Esophagus mucosa (tissue), 1 donor: ENCODE measurements at regions not wholly inside any gene's neighbourhood (a gene's known extent, or its start where the extent isn't known, plus 50 kb on each side); places are given as distances from the start of the nearest gene placed in this dataset.
"Not testable (repeated sequence)": the region's sequence is repeated elsewhere in the genome, so short reads cannot be mapped to it uniquely, and the experiment has no call there.

ENCODE experiments used
- ATAC-seq: fragments of 200-7000 bp; cut with Tn5 transposase; one replicate; pipeline ENCODE4 v1.9.1; 2020
- donor health status: DM: yes; HTN: yes; CAD: no.

- ATAC-seq = no peak
These were observed 456.5 kb downstream of the EIPR1 start for GRCh38 chr2:2921011-2921720.

- ATAC-seq = no peak
These were observed 457.8 kb downstream of the EIPR1 start for GRCh38 chr2:2919574-2920365.

GRCh38 chr2:2919026-2919425 is 458.6 kb downstream of the EIPR1 start:
- no peak for ATAC-seq

- no peak for ATAC-seq
These were observed 461.0 kb downstream of the EIPR1 start for GRCh38 chr2:2916621-2917020.

- no peak for ATAC-seq
These were observed 463.4 kb downstream of the EIPR1 start for GRCh38 chr2:2914252-2914651.

- ATAC-seq = no peak
These were observed 464.0 kb downstream of the EIPR1 start for GRCh38 chr2:2913601-2914120.

- no peak for ATAC-seq
These were observed 464.9 kb downstream of the EIPR1 start for GRCh38 chr2:2912731-2913130.

GRCh38 chr2:2912293-2912692 is 465.3 kb downstream of the EIPR1 start:
- no peak for ATAC-seq

GRCh38 chr2:2910259-2910658 is 467.4 kb downstream of the EIPR1 start:
- ATAC-seq = no peak

GRCh38 chr2:2909086-2910035 is 468.3 kb downstream of the EIPR1 start:
- ATAC-seq = no peak

GRCh38 chr2:2906091-2906490 is 471.5 kb downstream of the EIPR1 start:
- ATAC-seq = no peak

GRCh38 chr2:2904721-2905350 is 472.8 kb downstream of the EIPR1 start:
- ATAC-seq = no peak

- no peak for ATAC-seq
These were observed 474.9 kb downstream of the EIPR1 start for GRCh38 chr2:2902547-2903281.

GRCh38 chr2:2901384-2902345 is 476.0 kb downstream of the EIPR1 start:
- ATAC-seq = no peak

GRCh38 chr2:2899826-2900225 is 477.8 kb downstream of the EIPR1 start:
- ATAC-seq = no peak

- no peak for ATAC-seq
These were observed 478.9 kb downstream of the EIPR1 start for GRCh38 chr2:2898744-2899143.

GRCh38 chr2:2896643-2897042 is 481.0 kb downstream of the EIPR1 start:
- ATAC-seq = no peak

- no peak for ATAC-seq
These were observed 481.6 kb downstream of the EIPR1 start for GRCh38 chr2:2896011-2896410.

GRCh38 chr2:2894011-2894410 is 483.6 kb downstream of the EIPR1 start:
- not testable (repeated sequence) for ATAC-seq

GRCh38 chr2:2892892-2893291 is 484.7 kb downstream of the EIPR1 start:
- no peak for ATAC-seq
